Keratinocyte (primary cell): ENCODE measurements at regions not wholly inside any gene's neighbourhood (a gene's known extent, or its start where the extent isn't known, plus 50 kb on each side); places are given as distances from the start of the nearest gene placed in this dataset.
"Not testable (repeated sequence)": the region's sequence is repeated elsewhere in the genome, so short reads cannot be mapped to it uniquely, and the experiment has no call there.

Source experiments
- DNase-seq: peaks from one replicate; pipeline ENCODE4 v3.0.0-alpha.2; 2011; ENCODE audit warnings: low read depth, missing footprints, low spot score
- FAIRE-seq: peaks from 2 replicates; lab custom pipeline; 2011; peaks lifted over from hg19 to GRCh38; lab: Jason Lieb, UNC
- H2AFZ ChIP-seq: 2 replicates; pipeline ENCODE4 v1.6.0; 2012; ENCODE audit warnings: low read length, control low read depth, inconsistent platforms; ENCODE audit not compliant: control insufficient read depth
- H3K27ac ChIP-seq: 2 replicates; pipeline ENCODE4 v1.5.1; 2011; ENCODE audit warnings: low read length; ENCODE audit not compliant: control insufficient read depth, insufficient read depth
- H3K27me3 ChIP-seq: 3 replicates; pipeline ENCODE4 v1.6.0; 2011; ENCODE audit warnings: low read length; ENCODE audit not compliant: control insufficient read depth, insufficient read depth; ENCODE audit errors: extremely low read depth
- H3K36me3 ChIP-seq, 2 experiments: 2 replicates in 1 of 2; 3 replicates in 1 of 2; pipeline ENCODE4 v1.5.1; 2011; ENCODE audit warnings: low read length in 2 of 2, mild to moderate bottlenecking in 1 of 2; ENCODE audit not compliant: control insufficient read depth in 2 of 2, insufficient read depth in 2 of 2; ENCODE audit errors: extremely low read depth in 1 of 2
- H3K4me1 ChIP-seq: 3 replicates; pipeline ENCODE4 v1.5.1; 2011; ENCODE audit warnings: low read length; ENCODE audit not compliant: control insufficient read depth, insufficient read depth; ENCODE audit errors: extremely low read depth
- H3K4me2 ChIP-seq: 3 replicates; pipeline ENCODE4 v1.6.0; 2011; ENCODE audit warnings: low read depth, low read length; ENCODE audit not compliant: control insufficient read depth, insufficient read depth; ENCODE audit errors: extremely low read depth
- H3K4me3 ChIP-seq, 3 experiments: fragments of 200-600 bp in 1 of 3; sonication (generic) in 1 of 3; 2 replicates in 2 of 3; 3 replicates in 1 of 3; pipeline ENCODE4 v1.5.1; 2011 to 2016; ENCODE audit warnings: low read length in 3 of 3, mild to moderate bottlenecking in 3 of 3, control low read depth in 2 of 3, inconsistent platforms in 1 of 3, low read depth in 1 of 3, mixed read lengths in 1 of 3, mixed run types in 1 of 3, moderate library complexity in 1 of 3; ENCODE audit not compliant: control insufficient read depth in 2 of 3, insufficient read depth in 2 of 3; ENCODE audit errors: extremely low read depth in 1 of 3
- H3K79me2 ChIP-seq: 2 replicates; pipeline ENCODE4 v1.6.0; 2012; ENCODE audit warnings: low read length; ENCODE audit not compliant: control insufficient read depth, insufficient read depth
- H3K9ac ChIP-seq: 3 replicates; pipeline ENCODE4 v1.6.0; 2011; ENCODE audit warnings: low read length; ENCODE audit not compliant: control insufficient read depth, insufficient read depth; ENCODE audit errors: extremely low read depth
- H3K9me1 ChIP-seq: 3 replicates; pipeline ENCODE4 v1.6.0; 2011; ENCODE audit warnings: low read length; ENCODE audit not compliant: control insufficient read depth, insufficient read depth; ENCODE audit errors: extremely low read depth
- H3K9me3 ChIP-seq: 2 replicates; pipeline ENCODE4 v1.5.1; 2012; ENCODE audit warnings: low read depth, low read length; ENCODE audit not compliant: control insufficient read depth
- H4K20me1 ChIP-seq: 3 replicates; pipeline ENCODE4 v1.6.0; 2011; ENCODE audit warnings: low read length; ENCODE audit not compliant: control insufficient read depth, insufficient read depth; ENCODE audit errors: extremely low read depth
- CTCF ChIP-seq, 3 experiments: IDR thresholded peaks in 1 of 3; conservative IDR thresholded peaks in 1 of 3; optimal IDR thresholded peaks in 1 of 3; 2 replicates in 2 of 3; 3 replicates in 1 of 3; pipeline versions ENCODE3 to v1.5.1; 2011; ENCODE audit warnings: low read length in 3 of 3, mild to moderate bottlenecking in 3 of 3, moderate library complexity in 2 of 3, control low read depth in 1 of 3, inconsistent platforms in 1 of 3; ENCODE audit not compliant: insufficient read depth in 2 of 3; ENCODE audit errors: extremely low read depth in 1 of 3
- EZH2 ChIP-seq: IDR thresholded peaks from one replicate; pipeline ENCODE4 v1.6.1; 2012; ENCODE audit warnings: inconsistent platforms, mild to moderate bottlenecking, low read length, moderate library complexity
- dilution Hi-C: fragments of 300-500 bp; cut with MboI; formaldehyde crosslinking; loops from one replicate; pipeline ENCODE4 v1.7.0; 2020; ENCODE audit warnings: low sequenced_read_pairs; ENCODE audit not compliant: extremely low pct_ligation_motif_present

GRCh38 chr6:1453024-1453423, 63.6 kb downstream of the FOXF2 start:
- DNase-seq (no peak), FAIRE-seq (no peak)
- Histone ChIP-seq H3K27me3 (no peaks in the 10 kb centered on the region), H3K9ac (no peak overlapping the region), H3K4me2 (no peak overlapping the region), H4K20me1 (no peaks in the 10 kb centered on the region), H3K79me2 (no peaks in the 10 kb centered on the region), H3K9me1 (no peaks in the 10 kb centered on the region), H3K9me3 (peaks cover 5% of the 10 kb centered on the region), H2AFZ (no peak overlapping the region), H3K4me1 (no peaks in the 10 kb centered on the region), H3K36me3 (no peaks in the 10 kb centered on the region), H3K4me3 (no peak overlapping the region), H3K27ac (no peak overlapping the region)
- dilution Hi-C loops, result no loop called here
- TF ChIP-seq EZH2 (no peak), CTCF (optimal IDR thresholded peaks at IDR 0.05 in 1 of 3, IDR thresholded peaks at IDR 0.05 in 1 of 3, conservative IDR thresholded peaks at IDR 0.05 in 1 of 3; ENCODE audit: extremely low read depth in 1 of 3, insufficient read depth in 2 of 3, low read length in 3 of 3) (no peak)

GRCh38 chr6:1456816-1457215, 67.4 kb downstream of the FOXF2 start:
- H3K4me1 ChIP-seq, H3K9me1 ChIP-seq, H3K27me3 ChIP-seq, H3K36me3 ChIP-seq, FAIRE-seq, H3K9me3 ChIP-seq, H3K9ac ChIP-seq, H4K20me1 ChIP-seq, H3K79me2 ChIP-seq, H3K4me3 ChIP-seq, DNase-seq, H3K27ac ChIP-seq, H3K4me2 ChIP-seq, H2AFZ ChIP-seq, dilution Hi-C loops: not testable (repeated sequence)

GRCh38 chr6:1461207-1461606, 71.8 kb downstream of the FOXF2 start:
- Histone ChIP-seq H3K4me2 (no peak overlapping the region), H4K20me1 (no peaks in the 10 kb centered on the region), H3K9me1 (no peaks in the 10 kb centered on the region), H2AFZ (no peak overlapping the region), H3K9ac (no peak overlapping the region), H3K4me1 (peaks cover 10% of the 10 kb centered on the region), H3K79me2 (no peaks in the 10 kb centered on the region), H3K27me3 (no peaks in the 10 kb centered on the region), H3K36me3 (no peaks in the 10 kb centered on the region), H3K9me3 (no peaks in the 10 kb centered on the region), H3K27ac (no peak overlapping the region), H3K4me3 (no peak overlapping the region)
- no peak for TF ChIP-seq CTCF (optimal IDR thresholded peaks at IDR 0.05 in 1 of 3, IDR thresholded peaks at IDR 0.05 in 1 of 3, conservative IDR thresholded peaks at IDR 0.05 in 1 of 3; ENCODE audit: extremely low read depth in 1 of 3, insufficient read depth in 2 of 3, low read length in 3 of 3)
- TF ChIP-seq EZH2, result no peak
- DNase-seq (peak; percentile 9), FAIRE-seq (no peak)
- dilution Hi-C loops, result no loop called here
